ENCODE measurements at regions not wholly inside any gene's neighbourhood (a gene's known extent, or its start where the extent isn't known, plus 50 kb on each side); places are given as distances from the start of the nearest gene placed in this dataset.

GRCh38 chr2:6755456-6755855 lies 110.3 kb downstream of the CMPK2 start:
- Histone ChIP-seq H3K9ac (no peak overlapping the region), H3K4me2 (no peak overlapping the region), H3F3A (replicated peaks; ENCODE audit: insufficient read depth) (no peaks in the 10 kb centered on the region), H3K27me3 (ENCODE audit: insufficient read depth) (0 out of 2 replicates have a peak, but pooled peaks cover 4% of the 10 kb centered on the region), H3K27ac (ENCODE audit: low read depth in 2 of 2, low read length in 1 of 2) (no peak overlapping the region), H3K36me3 (replicated peaks in 1 of 2; ENCODE audit: control insufficient read depth in 1 of 2, insufficient read depth in 2 of 2, low read length in 1 of 2) (no peaks in the 10 kb centered on the region), H3K4me1 (ENCODE audit: control insufficient read depth in 1 of 2, insufficient read depth in 2 of 2, low read depth in 1 of 2, low read length in 1 of 2) (peaks cover 0 to 10% of the 10 kb centered on the region in 2 experiments; a peak in 2 of 4 replicates), H3K4me3 (ENCODE audit: low read depth in 2 of 2, low read length in 1 of 2) (no peak overlapping the region), H3K9me3 (no peaks in the 10 kb centered on the region), H3K79me2 (ENCODE audit: insufficient read depth) (no peaks in the 10 kb centered on the region), H4K20me1 (ENCODE audit: insufficient read depth) (no peaks in the 10 kb centered on the region), H2AFZ (ENCODE audit: low read depth) (no peak overlapping the region), H3K9me2 (no peaks in the 10 kb centered on the region)
- ChIA-PET POLR2A (no interaction called here), CTCF (interaction anchor here (1.4 to 5.5 kb wide), 2 partner anchors 13 to 18 kb away, joined by 3 to 39 read pairs; no protein-coding TSS in a partner anchor)
- DNase-seq: no peak
- TF ChIP-seq, protein P1, sequence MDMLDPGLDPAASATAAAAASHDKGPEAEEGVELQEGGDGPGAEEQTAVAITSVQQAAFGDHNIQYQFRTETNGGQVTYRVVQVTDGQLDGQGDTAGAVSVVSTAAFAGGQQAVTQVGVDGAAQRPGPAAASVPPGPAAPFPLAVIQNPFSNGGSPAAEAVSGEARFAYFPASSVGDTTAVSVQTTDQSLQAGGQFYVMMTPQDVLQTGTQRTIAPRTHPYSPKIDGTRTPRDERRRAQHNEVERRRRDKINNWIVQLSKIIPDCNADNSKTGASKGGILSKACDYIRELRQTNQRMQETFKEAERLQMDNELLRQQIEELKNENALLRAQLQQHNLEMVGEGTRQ (IDR thresholded peaks at IDR 0.05; ENCODE audit: borderline replicate concordance, low read depth, low read length): no peak
- no peak for TF ChIP-seq ELF1 (IDR thresholded peaks at IDR 0.05)
- TF ChIP-seq USF1 (IDR thresholded peaks at IDR 0.05; ENCODE audit: borderline replicate concordance, low read depth): no peak
- TF ChIP-seq IRF3 (IDR thresholded peaks at IDR 0.05; ENCODE audit: low read depth, low read length): no peak
- TF ChIP-seq CTCF (IDR thresholded peaks at IDR 0.05): no peak
- no peak for TF ChIP-seq SIN3A (IDR thresholded peaks at IDR 0.05; ENCODE audit: borderline replicate concordance, low read depth, low read length)
- no peak for TF ChIP-seq NRF1 (IDR thresholded peaks at IDR 0.05; ENCODE audit: low read depth, low read length)
- no peak for TF ChIP-seq TAF1 (IDR thresholded peaks at IDR 0.05; ENCODE audit: borderline replicate concordance, low read depth, low read length)
- no peak for TF ChIP-seq GABPA (IDR thresholded peaks at IDR 0.05; ENCODE audit: low read depth)
- TF ChIP-seq POLR2AphosphoS5 (IDR thresholded peaks at IDR 0.05; ENCODE audit: low read depth, low read length): no peak
- no peak for TF ChIP-seq MEF2A (IDR thresholded peaks at IDR 0.05; ENCODE audit: borderline replicate concordance, low read depth)
- no peak for TF ChIP-seq NFIC (IDR thresholded peaks at IDR 0.05; ENCODE audit: borderline replicate concordance)
- no peak for TF ChIP-seq RFX5 (IDR thresholded peaks at IDR 0.05; ENCODE audit: low read length)
- TF ChIP-seq, protein P2, sequence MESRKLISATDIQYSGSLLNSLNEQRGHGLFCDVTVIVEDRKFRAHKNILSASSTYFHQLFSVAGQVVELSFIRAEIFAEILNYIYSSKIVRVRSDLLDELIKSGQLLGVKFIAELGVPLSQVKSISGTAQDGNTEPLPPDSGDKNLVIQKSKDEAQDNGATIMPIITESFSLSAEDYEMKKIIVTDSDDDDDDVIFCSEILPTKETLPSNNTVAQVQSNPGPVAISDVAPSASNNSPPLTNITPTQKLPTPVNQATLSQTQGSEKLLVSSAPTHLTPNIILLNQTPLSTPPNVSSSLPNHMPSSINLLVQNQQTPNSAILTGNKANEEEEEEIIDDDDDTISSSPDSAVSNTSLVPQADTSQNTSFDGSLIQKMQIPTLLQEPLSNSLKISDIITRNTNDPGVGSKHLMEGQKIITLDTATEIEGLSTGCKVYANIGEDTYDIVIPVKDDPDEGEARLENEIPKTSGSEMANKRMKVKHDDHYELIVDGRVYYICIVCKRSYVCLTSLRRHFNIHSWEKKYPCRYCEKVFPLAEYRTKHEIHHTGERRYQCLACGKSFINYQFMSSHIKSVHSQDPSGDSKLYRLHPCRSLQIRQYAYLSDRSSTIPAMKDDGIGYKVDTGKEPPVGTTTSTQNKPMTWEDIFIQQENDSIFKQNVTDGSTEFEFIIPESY (IDR thresholded peaks at IDR 0.05; ENCODE audit: borderline replicate concordance, low read depth): no peak
- WGBS (ENCODE audit: low lambda C conversion rate): 59% methylated on average over 6 of the region's 6 CpGs

Data from SK-N-SH (cell line).